Neural cell (in vitro differentiated cells): ENCODE measurements at regions not wholly inside any gene's neighbourhood (a gene's known extent, or its start where the extent isn't known, plus 50 kb on each side); places are given as distances from the start of the nearest gene placed in this dataset.

ENCODE experiments used
- EZH2 ChIP-seq: fragments of 200-600, 300-800 bp; shearing (Covaris generic), sonication (generic); IDR thresholded peaks from 2 replicates; pipeline ENCODE4 v1.6.1; 2014; ENCODE audit warnings: antibody characterized with exemption, low read length, borderline replicate concordance, mild to moderate bottlenecking; ENCODE audit not compliant: insufficient read depth, poor library complexity, severe bottlenecking
- MXI1 ChIP-seq: fragments of 450-650 bp; conservative IDR thresholded peaks from 2 replicates; pipeline ENCODE4 v1.6.1; 2014; ENCODE audit warnings: antibody characterized with exemption, mild to moderate bottlenecking; ENCODE audit not compliant: poor library complexity, severe bottlenecking
- POLR2AphosphoS5 ChIP-seq: IDR thresholded peaks from 2 replicates; pipeline ENCODE4 v1.6.1; 2012
- RAD21 ChIP-seq: fragments of 450-650 bp; conservative IDR thresholded peaks from 2 replicates; pipeline ENCODE4 v1.6.1; 2014; ENCODE audit warnings: antibody characterized with exemption, mild to moderate bottlenecking, moderate library complexity
- REST ChIP-seq: IDR thresholded peaks from 2 replicates; pipeline ENCODE4 v1.6.1; 2012; ENCODE audit warnings: borderline replicate concordance
- TAF1 ChIP-seq: IDR thresholded peaks from 2 replicates; pipeline ENCODE4 v1.6.1; 2012; ENCODE audit warnings: low read depth
- TF ChIP-seq, protein P1 (sequence below): fragments of 450-650 bp; IDR thresholded peaks from 2 replicates; pipeline ENCODE4 v1.5.1; 2014; ENCODE audit warnings: antibody characterized with exemption, mild to moderate bottlenecking, moderate library complexity; ENCODE audit not compliant: poor library complexity, severe bottlenecking

- TF ChIP-seq, protein P1, sequence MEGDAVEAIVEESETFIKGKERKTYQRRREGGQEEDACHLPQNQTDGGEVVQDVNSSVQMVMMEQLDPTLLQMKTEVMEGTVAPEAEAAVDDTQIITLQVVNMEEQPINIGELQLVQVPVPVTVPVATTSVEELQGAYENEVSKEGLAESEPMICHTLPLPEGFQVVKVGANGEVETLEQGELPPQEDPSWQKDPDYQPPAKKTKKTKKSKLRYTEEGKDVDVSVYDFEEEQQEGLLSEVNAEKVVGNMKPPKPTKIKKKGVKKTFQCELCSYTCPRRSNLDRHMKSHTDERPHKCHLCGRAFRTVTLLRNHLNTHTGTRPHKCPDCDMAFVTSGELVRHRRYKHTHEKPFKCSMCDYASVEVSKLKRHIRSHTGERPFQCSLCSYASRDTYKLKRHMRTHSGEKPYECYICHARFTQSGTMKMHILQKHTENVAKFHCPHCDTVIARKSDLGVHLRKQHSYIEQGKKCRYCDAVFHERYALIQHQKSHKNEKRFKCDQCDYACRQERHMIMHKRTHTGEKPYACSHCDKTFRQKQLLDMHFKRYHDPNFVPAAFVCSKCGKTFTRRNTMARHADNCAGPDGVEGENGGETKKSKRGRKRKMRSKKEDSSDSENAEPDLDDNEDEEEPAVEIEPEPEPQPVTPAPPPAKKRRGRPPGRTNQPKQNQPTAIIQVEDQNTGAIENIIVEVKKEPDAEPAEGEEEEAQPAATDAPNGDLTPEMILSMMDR = no peak
- TF ChIP-seq REST = no peak
- TF ChIP-seq MXI1 = no peak
- TF ChIP-seq RAD21 = no peak
- TF ChIP-seq EZH2 = no peak
- TF ChIP-seq TAF1 = no peak
- TF ChIP-seq POLR2AphosphoS5 = no peak
These were observed 177.4 kb downstream of the SMAD2 start for GRCh38 chr18:47752796-47753645.
